ENCODE measurements at regions not wholly inside any gene's neighbourhood (a gene's known extent, or its start where the extent isn't known, plus 50 kb on each side); places are given as distances from the start of the nearest gene placed in this dataset.
A peak's percentile ranks its signal among the peaks of the same experiment; 100 is the strongest.

- DNase-seq (ENCODE audit: extremely low read depth, low read depth): no peak
- TF ChIP-seq CTCF (IDR thresholded peaks at IDR 0.05; ENCODE audit: low read depth, low read length, missing control alignments): no peak
- H3K4me3 ChIP-seq (replicated peaks; ENCODE audit: low read depth, low read length): no peak overlapping the region
Observed at GRCh38 chrX:149312988-149313387, 192.1 kb downstream of the IDS start.

GRCh38 chrX:149312097-149312496, 193.0 kb downstream of the IDS start:
- DNase-seq (ENCODE audit: extremely low read depth, low read depth): no peak
- TF ChIP-seq CTCF (IDR thresholded peaks at IDR 0.05; ENCODE audit: low read depth, low read length, missing control alignments): no peak
- no peak overlapping the region for H3K4me3 ChIP-seq (replicated peaks; ENCODE audit: low read depth, low read length)

- DNase-seq (ENCODE audit: extremely low read depth, low read depth): no peak
- H3K4me3 ChIP-seq (replicated peaks; ENCODE audit: low read depth, low read length): no peak overlapping the region
- no peak for TF ChIP-seq CTCF (IDR thresholded peaks at IDR 0.05; ENCODE audit: low read depth, low read length, missing control alignments)
Observed at GRCh38 chrX:149302705-149303104, 202.4 kb downstream of the IDS start.

- H3K4me3 ChIP-seq (replicated peaks; ENCODE audit: low read depth, low read length): no peak overlapping the region
- DNase-seq (ENCODE audit: extremely low read depth, low read depth): no peak
- no peak for TF ChIP-seq CTCF (IDR thresholded peaks at IDR 0.05; ENCODE audit: low read depth, low read length, missing control alignments)
Observed at GRCh38 chrX:149298111-149298510, 207.0 kb downstream of the IDS start.

GRCh38 chrX:149296092-149296491, 209.0 kb downstream of the IDS start:
- no peak overlapping the region for H3K4me3 ChIP-seq (replicated peaks; ENCODE audit: low read depth, low read length)
- TF ChIP-seq CTCF (IDR thresholded peaks at IDR 0.05; ENCODE audit: low read depth, low read length, missing control alignments): no peak
- DNase-seq (ENCODE audit: extremely low read depth, low read depth): no peak

- DNase-seq (ENCODE audit: extremely low read depth, low read depth): no peak
- H3K4me3 ChIP-seq (replicated peaks; ENCODE audit: low read depth, low read length): no peak overlapping the region
- TF ChIP-seq CTCF (IDR thresholded peaks at IDR 0.05; ENCODE audit: low read depth, low read length, missing control alignments): peak; percentile 50
Observed at GRCh38 chrX:149286940-149287349, 218.2 kb downstream of the IDS start.

GRCh38 chrX:149284616-149285015, 220.5 kb downstream of the IDS start:
- no peak for TF ChIP-seq CTCF (IDR thresholded peaks at IDR 0.05; ENCODE audit: low read depth, low read length, missing control alignments)
- H3K4me3 ChIP-seq (replicated peaks; ENCODE audit: low read depth, low read length): no peak overlapping the region
- DNase-seq (ENCODE audit: extremely low read depth, low read depth): no peak

Data from HFF-Myc (cell line).